HG03432 (cell line): ENCODE measurements at regions not wholly inside any gene's neighbourhood (a gene's known extent, or its start where the extent isn't known, plus 50 kb on each side); places are given as distances from the start of the nearest gene placed in this dataset.
"Not testable (repeated sequence)": the region's sequence is repeated elsewhere in the genome, so short reads cannot be mapped to it uniquely, and the experiment has no call there.

ENCODE experiments used
- ATAC-seq: cut with Tn5 transposase; IDR thresholded peaks from one replicate; pipeline ENCODE4 v1.9.1; 2021; ENCODE audit warnings: mild to moderate bottlenecking, moderate library complexity; ENCODE audit not compliant: unreplicated experiment

DNA sequence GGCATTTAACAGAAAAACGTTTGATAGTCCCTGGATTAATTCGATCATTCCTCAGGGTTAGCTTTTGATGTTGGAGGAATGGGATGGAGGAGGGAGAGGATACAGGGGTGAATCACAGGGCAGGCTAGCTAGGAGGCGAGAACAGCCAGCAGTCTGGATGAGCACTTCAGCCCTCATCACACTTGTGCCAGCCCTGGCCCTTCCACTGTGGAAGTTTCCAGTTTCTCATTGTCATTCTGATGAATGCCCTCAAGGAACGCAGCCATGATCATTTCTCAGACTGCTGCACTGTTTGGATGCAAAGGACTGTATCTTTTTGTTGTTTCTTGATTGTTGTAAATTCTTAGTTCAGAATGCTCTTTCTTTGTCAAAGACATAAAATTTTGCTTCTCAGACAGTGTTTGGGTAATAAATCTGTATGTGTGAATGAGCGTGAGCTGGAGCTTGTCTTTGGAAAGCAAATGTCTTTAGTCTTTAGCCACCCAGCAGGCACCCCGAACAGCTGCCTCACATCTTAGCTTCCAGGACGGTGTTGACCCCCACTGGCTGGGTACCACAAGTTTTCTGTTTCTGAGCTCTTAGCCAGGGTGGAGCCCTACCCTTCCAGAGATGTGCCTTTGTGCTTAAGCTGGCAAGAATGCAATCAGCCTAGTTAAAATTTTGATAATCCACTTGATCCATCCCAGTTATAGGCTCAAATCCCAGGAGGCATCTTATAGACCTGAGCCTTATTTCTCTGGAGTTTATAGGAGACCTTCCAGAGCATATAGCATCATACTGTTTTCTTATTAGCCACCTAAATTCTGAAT, 121.1 kb downstream of the PDCD6IP start:
- ATAC-seq, result no peak

DNA sequence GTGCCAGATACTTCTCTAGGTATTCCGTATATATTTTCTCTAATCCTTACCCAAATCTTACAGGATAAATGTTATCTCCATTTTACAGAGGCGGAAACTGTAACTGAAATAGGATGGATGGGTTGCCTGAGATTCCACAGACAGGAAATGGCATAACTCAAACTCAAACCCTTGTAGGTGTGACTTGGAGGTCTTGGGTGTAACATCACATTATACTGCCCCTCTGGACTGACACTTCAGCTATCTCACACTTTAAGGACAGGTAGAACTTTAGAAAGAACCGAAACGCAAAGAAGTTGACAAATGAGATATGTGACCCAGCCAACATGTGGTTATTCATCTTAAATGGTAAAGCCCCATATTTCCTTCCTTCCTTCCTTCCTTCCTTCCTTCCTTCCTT, 122.1 kb downstream of the PDCD6IP start:
- no peak for ATAC-seq

DNA sequence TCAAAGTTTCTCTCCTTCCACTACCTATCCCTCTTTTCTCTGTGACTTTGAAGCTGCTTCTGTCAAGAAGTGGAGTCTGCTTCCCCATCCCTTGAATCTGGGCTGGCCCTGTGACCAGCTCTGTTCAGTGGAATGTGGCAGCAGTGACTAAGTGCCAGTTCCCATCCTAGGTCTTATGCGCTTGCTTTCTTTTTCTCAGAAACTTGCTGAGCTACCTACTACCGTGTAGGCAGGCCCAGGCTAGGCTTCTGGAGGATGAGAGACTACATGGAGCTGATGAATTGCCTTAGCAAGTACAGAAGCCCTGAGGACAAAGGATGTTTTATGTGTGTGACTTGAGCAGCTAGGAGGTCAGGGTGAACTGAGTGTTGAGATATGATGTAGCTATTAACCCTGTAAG, 123.2 kb downstream of the PDCD6IP start:
- ATAC-seq, result no peak

DNA sequence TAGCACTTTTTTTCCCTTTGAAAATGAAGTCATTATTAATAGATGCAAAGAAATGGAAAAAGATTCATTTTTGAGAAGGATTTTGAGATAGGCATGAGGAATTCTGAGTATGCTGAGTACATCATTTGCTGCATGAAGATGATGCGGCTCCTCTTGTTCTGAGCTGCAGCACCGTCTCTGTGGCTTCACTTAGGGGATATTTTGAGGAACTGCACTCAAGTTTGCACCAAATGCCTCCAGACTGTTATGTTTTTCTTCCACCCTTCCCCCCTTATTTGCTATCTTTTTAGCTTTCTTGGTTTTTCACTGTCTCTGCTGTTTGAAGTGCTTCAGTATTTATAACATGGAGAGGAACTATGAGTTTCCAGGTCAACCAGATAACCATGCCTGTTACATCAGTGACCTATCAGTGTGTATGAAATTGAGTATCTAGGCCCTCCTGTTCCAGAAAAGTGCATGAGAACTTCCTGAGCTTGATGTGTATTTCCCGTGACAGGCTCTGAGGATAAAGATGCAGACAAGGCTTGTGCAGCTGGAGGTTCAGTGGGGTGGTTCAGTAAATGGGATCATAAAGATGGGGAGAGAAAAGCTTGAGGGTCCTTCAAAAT, 128.7 kb downstream of the PDCD6IP start:
- no peak for ATAC-seq

DNA sequence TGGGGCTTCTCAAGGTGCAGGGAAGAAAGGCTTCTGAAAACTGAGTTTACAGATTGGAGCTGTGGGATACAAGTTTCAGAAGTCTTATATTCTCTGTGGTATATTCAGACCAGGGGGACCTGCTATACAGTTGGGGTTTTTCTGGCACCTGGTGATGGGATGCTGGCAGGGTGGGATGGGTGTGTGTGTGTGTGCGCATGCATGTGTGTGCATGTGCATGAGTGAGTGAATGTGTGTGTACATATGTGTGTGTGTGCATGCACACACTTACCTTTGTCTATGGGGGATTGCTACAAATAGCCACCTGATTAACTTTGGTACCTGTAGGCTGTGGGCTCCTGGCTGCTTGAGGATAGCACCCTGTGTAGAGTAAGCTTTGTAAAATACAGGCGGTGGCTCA, 131.4 kb downstream of the PDCD6IP start:
- ATAC-seq, result no peak

DNA sequence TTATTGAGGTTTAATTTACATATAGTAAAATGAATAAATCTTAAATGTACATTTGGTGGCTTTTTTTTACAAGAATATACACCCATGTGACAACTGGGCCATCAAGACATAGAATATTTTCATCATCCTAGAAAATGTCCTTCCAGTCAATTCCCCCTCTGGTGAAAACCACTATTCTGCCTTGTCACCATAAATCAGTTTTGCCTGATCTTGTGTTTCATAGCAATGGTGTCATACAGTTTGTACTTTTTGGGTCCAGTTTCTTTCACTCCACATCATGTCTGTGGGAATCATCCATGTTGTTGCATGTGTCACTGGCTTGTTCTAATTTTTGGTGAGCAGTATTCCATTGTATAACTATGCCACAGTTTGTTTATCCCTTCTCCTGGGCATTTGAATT, 133.1 kb downstream of the PDCD6IP start:
- ATAC-seq, result no peak

DNA sequence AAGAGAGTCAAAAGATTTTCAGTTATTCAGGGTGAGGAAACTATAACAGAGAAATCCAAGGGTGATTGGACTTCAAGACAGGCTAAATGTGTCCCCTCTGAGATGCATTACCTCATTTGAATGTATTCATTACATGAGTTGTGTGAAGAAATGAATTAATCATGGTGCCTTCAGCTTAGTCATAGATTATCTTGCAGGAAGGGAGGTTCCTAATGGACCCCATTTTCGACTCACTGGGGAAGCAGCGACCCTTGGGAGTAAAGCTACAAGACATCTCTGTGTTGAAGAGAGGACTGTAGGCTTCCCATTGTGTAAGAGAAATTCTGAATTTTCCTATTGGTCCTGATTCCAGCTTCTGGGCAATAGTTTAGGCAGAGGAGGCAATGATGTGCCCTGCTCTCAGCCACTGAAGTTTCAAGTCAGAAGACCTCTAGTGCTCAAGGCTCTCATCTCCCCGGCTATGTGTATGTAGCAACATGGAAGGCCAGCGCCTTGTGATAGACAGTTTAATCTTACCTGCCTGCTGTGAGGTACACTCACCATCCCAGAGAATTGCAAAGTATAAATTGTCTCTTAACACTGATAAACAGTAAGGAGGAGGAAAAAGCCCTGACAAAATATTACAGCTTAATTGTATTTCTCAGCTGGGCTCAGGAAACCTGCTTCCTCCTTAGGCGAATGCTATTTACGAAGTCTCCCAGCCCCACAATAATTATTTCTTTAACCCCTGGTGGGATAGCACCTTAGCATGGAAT, 133.8 kb downstream of the PDCD6IP start:
- ATAC-seq, result no peak

DNA sequence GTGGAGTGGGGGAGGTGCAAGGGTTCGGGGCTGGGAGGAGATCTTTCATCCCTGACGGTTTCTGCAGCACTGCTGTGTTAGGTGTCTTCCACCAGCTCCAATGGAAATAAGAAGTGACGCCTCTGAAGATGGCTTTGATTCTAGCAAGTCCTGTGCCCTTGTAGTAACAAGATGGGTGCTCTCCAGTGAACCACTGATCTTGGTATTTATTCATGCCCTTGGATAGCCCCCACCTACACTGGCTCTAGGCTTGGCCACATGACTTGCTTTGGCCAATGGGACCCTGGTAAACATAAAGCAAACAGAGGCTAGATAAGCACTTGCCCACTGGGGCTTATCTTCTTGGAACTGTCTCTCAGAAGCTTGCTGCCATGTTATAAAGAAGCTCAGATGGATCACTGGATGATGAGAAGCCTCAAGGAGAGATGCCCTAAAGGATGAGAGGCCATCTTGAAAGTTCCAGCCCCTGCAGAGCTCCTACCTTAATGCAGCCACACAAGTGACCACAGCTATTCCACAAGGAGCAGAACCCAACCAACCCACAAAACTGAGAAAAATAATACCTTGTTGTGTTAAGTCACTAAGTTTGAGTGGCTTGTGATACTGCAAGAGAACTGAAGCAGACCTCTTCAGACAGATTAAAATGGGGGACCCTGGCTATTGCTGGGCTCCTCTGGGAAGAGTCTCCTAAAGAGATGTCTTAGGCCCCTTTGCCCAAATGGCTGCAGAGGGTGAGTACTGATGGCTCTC, 137.9 kb downstream of the PDCD6IP start:
- no peak for ATAC-seq

DNA sequence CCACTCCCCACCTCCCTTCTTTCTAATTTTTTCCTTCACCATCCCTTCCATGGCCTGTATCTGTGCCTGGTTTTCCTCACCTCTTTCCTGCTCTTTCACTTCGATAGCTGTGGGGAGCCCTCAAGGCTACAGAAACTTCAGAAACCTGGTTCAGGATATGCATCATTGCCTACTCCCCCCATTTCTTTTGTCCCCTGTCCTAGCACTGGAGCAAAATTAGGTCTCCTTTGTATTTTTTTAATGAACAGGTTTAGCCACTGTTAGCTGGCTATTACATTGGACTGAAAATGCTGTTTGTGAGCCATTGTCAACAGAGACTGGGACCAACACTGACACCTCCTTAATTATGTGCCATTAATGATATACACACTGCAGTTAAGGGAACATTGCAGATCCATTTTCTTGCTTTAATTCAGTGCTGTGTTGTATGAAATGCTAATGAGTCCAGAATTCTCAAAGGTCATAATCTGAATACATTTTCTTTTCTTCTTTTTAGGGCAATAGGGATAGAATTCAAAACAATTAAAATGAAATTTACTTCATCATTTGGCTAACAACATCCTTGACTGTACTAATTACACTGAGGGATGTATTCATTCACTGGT, 138.6 kb downstream of the PDCD6IP start:
- no peak for ATAC-seq

DNA sequence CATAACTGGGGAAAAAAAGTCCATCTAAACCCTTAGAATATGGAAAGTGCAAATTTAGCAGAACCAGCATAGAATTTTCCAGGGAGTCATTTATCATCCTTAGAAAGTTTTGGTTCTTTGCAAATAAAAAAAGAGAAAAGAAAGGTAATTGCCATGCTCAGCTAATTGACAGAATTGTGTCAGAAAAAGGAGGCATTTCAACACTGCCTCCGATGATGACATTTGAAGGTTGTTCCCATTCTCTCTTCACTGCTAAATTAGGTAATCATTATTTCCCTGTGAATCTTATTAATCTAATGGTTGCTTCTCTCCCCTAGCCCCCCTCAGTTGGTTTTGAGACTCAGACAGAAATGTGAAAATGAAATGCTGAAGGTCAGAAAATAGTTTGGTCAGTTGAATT, 139.2 kb downstream of the PDCD6IP start:
- ATAC-seq, result no peak

DNA sequence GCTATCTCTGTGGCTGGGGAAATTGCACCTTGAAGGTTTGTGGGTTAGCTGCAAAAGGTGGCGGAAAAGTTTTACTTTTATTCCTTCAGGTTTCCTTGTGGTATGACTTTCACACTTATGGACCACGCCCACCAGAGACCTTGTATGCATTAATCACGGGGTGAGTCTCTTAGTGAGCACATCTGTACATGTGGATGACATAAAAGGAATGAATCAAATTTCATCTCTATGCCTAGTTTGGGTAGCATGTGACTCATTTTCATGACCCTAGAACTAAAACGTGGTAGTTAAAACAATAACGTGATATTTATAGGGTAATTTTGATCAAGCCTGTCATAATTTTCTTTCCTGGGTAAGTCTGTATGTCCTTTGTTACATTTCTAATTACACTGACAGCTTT, 141.7 kb downstream of the PDCD6IP start:
- ATAC-seq, result no peak

DNA sequence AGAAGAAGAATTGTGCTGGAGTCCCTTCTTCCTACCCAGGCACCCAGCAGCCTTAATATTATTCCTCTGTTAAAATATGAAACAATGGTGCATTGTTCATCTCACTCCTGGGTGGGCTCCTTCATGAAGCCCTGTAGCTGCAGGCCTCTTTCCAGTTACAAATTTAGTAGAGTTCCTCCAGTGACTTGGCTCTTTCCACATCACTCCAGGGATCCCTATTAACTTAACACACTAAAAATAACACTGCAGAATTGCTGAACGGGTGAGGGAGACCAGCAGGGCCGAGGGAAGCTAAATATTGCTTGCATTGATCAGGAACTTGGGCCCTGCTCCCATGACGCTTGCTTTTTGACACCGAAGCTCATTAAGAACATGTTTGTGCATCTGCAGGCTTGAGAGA, 142.3 kb downstream of the PDCD6IP start:
- ATAC-seq, result no peak

DNA sequence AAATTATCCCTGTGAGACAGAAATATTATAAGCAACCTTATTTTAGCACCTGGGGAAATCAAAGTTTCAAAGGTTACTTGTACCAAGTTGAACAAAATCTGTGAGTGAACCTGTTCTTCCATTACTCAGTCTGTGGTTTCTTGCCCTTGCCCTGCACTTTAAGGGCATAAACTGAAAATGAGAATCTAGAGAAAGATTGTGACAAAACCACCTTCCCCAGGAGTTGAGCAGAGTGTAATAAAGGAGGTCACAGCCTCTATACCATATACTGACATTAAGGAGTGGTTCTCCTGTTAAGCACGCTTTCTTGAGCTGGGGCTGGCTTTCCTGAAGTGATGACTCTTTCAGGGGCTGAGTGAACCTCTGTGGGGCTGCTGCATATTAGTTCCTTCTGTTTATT, 143.4 kb downstream of the PDCD6IP start:
- ATAC-seq, result peak; percentile 82

DNA sequence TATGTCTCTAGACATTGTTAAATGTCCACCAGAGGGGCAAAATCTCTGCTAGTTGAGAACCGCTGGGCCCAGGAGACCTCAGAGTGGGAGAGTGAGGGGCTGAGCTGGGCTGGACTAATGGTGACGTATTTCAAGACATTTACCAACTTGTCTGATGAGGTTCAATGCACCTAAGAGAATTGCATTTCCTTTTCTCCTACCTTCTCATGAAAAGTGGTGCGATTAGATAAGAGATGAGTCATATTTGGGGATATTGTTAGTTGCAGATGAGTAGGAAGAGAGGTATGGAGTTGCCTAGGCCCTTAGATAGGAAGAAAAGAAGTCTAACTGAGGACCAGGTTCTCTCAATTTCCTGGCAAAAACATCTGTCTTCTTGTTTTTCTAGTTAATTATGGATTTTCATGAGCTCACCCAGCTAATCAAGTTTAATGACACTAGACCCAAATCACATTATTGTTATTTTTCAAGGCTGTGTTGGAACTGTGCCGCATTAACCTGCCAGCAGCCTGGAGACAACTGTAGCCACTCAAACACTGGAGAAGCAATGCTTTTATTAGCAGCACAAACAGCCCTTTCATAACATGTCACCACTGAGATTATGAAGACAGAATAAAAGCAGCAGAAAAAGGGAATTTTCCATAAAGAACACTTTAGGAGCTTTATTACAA, 144.2 kb downstream of the PDCD6IP start:
- peak; percentile 65 for ATAC-seq

DNA sequence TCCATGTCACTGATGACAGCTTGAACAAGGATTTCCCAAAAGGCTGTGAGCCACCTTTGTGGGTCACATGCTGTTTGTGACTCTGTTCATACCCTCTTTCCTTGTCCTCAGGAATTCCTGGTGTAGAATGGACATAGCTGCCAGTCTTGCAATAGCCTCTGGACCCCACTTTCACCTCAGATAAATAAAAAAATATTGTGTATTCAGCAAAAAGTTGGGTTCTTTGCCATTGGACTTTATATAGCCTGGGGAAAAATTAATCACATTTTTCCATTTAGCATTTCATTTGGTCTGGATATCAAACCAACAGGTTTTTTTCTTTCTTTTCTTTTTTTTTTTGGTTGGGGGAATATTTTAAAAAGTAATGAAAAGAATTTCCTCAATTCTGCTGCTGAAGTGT, 144.8 kb downstream of the PDCD6IP start:
- no peak for ATAC-seq

DNA sequence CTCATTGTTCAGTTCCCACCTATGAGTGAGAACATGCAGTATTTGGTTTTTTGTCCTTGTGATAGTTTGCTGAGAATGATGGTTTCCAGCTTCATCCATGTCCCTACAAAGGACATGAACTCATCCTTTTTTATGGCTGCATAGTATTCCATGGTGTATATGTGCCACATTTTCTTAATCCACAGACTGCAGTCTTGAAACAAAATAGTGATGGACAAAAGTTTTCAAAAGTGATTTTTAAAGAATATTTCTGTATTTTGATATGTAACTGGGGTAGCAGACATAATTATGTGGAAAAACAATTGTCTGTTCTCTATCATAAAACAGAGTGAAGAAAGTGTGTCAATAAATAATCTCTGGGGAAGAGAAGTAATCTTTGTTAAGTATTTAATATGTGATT, 148.2 kb downstream of the PDCD6IP start:
- ATAC-seq, result not testable (repeated sequence)

DNA sequence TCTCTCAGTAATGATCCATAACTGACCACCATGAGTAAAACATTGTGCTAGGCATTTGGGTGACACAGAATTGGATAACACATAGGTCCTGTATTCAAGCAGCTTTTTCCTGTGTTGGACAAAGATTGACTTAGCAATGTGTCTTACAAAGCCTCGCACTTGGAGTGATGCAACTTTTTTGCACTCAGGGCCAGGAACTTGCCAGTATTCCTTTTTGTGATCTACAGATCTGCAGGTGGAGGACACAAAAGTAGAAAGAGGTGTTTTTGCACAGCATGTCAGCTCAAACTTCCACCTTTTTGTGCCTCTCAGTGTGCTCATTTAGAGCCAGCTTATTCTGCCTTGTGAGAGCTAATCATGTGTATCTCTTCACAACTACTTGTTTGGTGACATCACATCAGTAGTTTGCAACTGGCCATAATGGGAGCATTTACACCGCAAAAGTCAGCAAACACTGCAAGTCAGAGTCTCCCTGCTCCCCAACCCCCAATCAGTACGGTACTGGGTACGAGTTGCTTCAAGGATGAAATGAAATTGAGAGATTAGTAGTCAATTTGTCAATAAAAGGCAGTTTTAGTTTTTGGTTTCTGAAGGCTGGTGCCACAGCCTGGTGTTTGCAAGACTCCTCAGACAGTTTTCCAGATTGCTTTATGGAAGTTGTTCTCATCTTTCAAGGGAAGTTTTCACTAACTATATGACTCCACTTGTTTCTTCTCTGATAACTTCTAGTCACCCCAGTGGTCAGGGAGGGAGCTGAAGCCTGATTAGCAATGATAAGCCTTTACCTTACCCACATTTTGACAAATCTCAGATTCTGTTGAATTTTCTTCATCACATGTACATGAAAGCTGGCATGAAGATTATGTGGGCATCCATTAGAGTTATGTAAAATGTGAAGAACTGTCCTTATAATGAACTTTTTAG, 149.1 kb downstream of the PDCD6IP start:
- no peak for ATAC-seq

DNA sequence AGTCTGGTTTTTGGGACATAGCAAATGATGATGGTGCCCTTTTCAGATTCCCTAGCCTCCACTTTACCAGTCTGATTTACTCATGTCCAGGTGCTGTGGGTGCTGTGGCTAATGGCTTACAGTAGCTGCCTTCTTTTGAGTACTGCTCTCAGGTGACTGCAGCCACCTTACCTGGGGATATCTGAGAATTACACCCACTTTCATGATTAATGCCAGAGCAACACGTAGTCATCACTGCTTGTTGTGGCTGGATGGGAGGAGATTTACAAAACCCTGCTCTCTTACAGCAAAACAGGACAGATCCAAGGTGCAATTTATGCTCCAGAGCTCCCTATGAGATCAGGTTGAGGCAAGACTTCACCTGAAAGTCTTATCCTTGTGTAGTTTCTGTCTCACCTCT, 150.6 kb downstream of the PDCD6IP start:
- no peak for ATAC-seq

DNA sequence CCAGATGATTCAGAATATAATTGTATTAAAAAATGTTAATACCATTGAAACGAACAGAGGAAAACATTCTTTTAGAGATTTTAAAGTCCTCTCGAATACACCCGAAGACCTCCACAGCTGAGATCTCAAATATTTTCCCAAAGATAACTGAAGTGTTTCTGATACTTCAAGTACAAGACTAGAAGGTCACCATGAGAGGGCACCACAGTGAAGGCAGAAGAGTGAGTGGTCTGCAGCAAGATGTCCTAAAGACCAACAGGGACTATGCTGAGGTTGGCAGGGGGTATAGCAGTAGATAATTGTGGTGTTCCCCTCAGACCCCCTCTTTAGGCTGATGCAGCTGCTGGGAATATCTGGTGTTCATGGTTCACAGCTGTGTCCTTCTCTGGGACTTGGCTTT, 156.5 kb downstream of the PDCD6IP start:
- no peak for ATAC-seq
